HCT116 (cell line): ENCODE measurements at regions not wholly inside any gene's neighbourhood (a gene's known extent, or its start where the extent isn't known, plus 50 kb on each side); places are given as distances from the start of the nearest gene placed in this dataset.

Source experiments
- ATAC-seq: fragments of 200-7000 bp; cut with Tn5 transposase; 2 replicates; pipeline ENCODE4 v1.9.1; 2020; ENCODE audit warnings: mild to moderate bottlenecking, moderate library complexity
- BruUV-seq: library from RNA; stranded (reverse); fragments of 400-500 nt; replicated peaks from 2 replicates; lab custom pipeline; 2021; lab: Mats Ljungman, UMichigan
- CTCF ChIA-PET: fragments of 300-600 bp; sonication (Branson Sonifier 250); formaldehyde crosslinking; loops from one replicate; lab custom pipeline; 2021; ENCODE audit warnings: antibody characterized with exemption; lab: Charles Lee
- POLR2A ChIA-PET: fragments of 300-600, 350-600 bp; sonication (Branson Sonifier 250); formaldehyde crosslinking; loops from one replicate; lab custom pipeline; 2021; ENCODE audit warnings: antibody characterized with exemption; lab: Charles Lee
- RAD21 ChIA-PET, 2 experiments: fragments of 300-600 bp; sonication (Branson Sonifier 250); formaldehyde crosslinking; loops; one replicate each; lab custom pipeline; 2023; ENCODE audit warnings: low total read pairs in 2 of 2; ENCODE audit not compliant: uncharacterized antibody in 2 of 2, unreplicated experiment in 2 of 2, low non-redundant PET in 1 of 2; lab: Charles Lee
- DNase-seq: peaks from one replicate; pipeline ENCODE4 v3.0.0-alpha.2; 2010; ENCODE audit warnings: low read depth, low spot score
- H2AFZ ChIP-seq: fragments of 200-600 bp; shearing (Covaris generic), sonication (generic); 2 replicates; pipeline ENCODE4 v1.6.1; 2017; ENCODE audit warnings: low read depth, mixed run types, mixed read lengths, antibody characterized with exemption, low read length; ENCODE audit not compliant: poor library complexity, severe bottlenecking
- H3K27ac ChIP-seq: 2 replicates; pipeline ENCODE4 v1.5.1; 2012; ENCODE audit warnings: low read depth, low read length
- H3K27me3 ChIP-seq: fragments of 200-600 bp; sonication (generic); 2 replicates; pipeline ENCODE4 v1.6.1; 2016; ENCODE audit warnings: mixed run types, low read length, mixed read lengths; ENCODE audit not compliant: insufficient read depth
- H3K36me3 ChIP-seq, 2 experiments: fragments of 200-500 bp in 1 of 2; fragments of 200-600 bp in 1 of 2; sonication (Bioruptor generic) in 1 of 2; sonication (generic) in 1 of 2; 2 replicates each; pipeline versions ENCODE4 v1.5.1 to v1.6.1; 2014 to 2016; ENCODE audit warnings: low read length in 2 of 2, inconsistent platforms in 1 of 2, mixed read lengths in 1 of 2, mixed run types in 1 of 2; ENCODE audit not compliant: insufficient read depth in 2 of 2, control insufficient read depth in 1 of 2
- H3K4me1 ChIP-seq, 2 experiments: fragments of 200-600 bp in 1 of 2; sonication (generic) in 1 of 2; 2 replicates each; pipeline versions ENCODE4 v1.5.1 to v1.6.1; 2012 to 2017; ENCODE audit warnings: low read length in 2 of 2, inconsistent platforms in 1 of 2, mild to moderate bottlenecking in 1 of 2, mixed read lengths in 1 of 2, mixed run types in 1 of 2, moderate library complexity in 1 of 2; ENCODE audit not compliant: insufficient read depth in 2 of 2, control insufficient read depth in 1 of 2
- H3K4me2 ChIP-seq: fragments of 200-600 bp; sonication (generic); 2 replicates; pipeline ENCODE4 v1.6.1; 2017; ENCODE audit warnings: mixed run types, low read length, mixed read lengths
- H3K4me3 ChIP-seq, 2 experiments: fragments of 200-600 bp in 1 of 2; sonication (generic) in 1 of 2; replicated peaks in 1 of 2; 2 replicates each; pipeline ENCODE4 v1.5.1; 2011 to 2016; ENCODE audit warnings: low read length in 2 of 2, control low read depth in 1 of 2, low read depth in 1 of 2, mild to moderate bottlenecking in 1 of 2, mixed read lengths in 1 of 2, mixed run types in 1 of 2
- H3K79me2 ChIP-seq: fragments of 200-600 bp; sonication (generic); 2 replicates; pipeline ENCODE4 v1.6.1; 2017; ENCODE audit warnings: mild to moderate bottlenecking, mixed run types, low read length, moderate library complexity, mixed read lengths; ENCODE audit not compliant: insufficient read depth
- H3K9ac ChIP-seq: fragments of 200-600 bp; sonication (generic); 2 replicates; pipeline ENCODE4 v1.6.1; 2016; ENCODE audit warnings: low read length, mixed read lengths
- H3K9me2 ChIP-seq: fragments of 200-600 bp; sonication (generic), shearing (Covaris generic); 2 replicates; pipeline ENCODE4 v1.6.1; 2017; ENCODE audit warnings: mixed run types, mild to moderate bottlenecking, moderate library complexity; ENCODE audit not compliant: insufficient read depth
- H3K9me3 ChIP-seq, 2 experiments: fragments of 200-500 bp in 1 of 2; fragments of 200-600 bp in 1 of 2; sonication (Bioruptor generic) in 1 of 2; sonication (generic) in 1 of 2; 2 replicates each; pipeline ENCODE4 v1.6.1; 2014 to 2017; ENCODE audit warnings: low read length in 2 of 2, mixed read lengths in 2 of 2, inconsistent platforms in 1 of 2, low read depth in 1 of 2, mild to moderate bottlenecking in 1 of 2, mixed run types in 1 of 2, moderate library complexity in 1 of 2; ENCODE audit not compliant: control insufficient read depth in 1 of 2, insufficient read depth in 1 of 2
- H4K20me1 ChIP-seq: fragments of 200-600 bp; sonication (generic), shearing (Covaris generic); 2 replicates; pipeline ENCODE4 v1.6.1; 2017; ENCODE audit warnings: mixed run types, mild to moderate bottlenecking, moderate library complexity; ENCODE audit not compliant: insufficient read depth
- ATF3 ChIP-seq: IDR thresholded peaks from 2 replicates; pipeline ENCODE4 v1.6.1; 2012
- CBX3 ChIP-seq: IDR thresholded peaks from 2 replicates; pipeline ENCODE4 v1.6.1; 2012; ENCODE audit warnings: low read depth
- CEBPB ChIP-seq: IDR thresholded peaks from 2 replicates; pipeline ENCODE4 v1.6.1; 2012; ENCODE audit warnings: low read depth
- EZH2phosphoT487 ChIP-seq: fragments of 200-600 bp; IDR thresholded peaks from 2 replicates; pipeline ENCODE4 v1.6.1; 2018; ENCODE audit warnings: antibody characterized with exemption, borderline replicate concordance
- POLR2A ChIP-seq: IDR thresholded peaks from 2 replicates; pipeline ENCODE4 v1.7.0; 2011; ENCODE audit warnings: borderline replicate concordance; ENCODE audit not compliant: insufficient read depth, insufficient read length; ENCODE audit errors: extremely low read depth
- POLR2AphosphoS5 ChIP-seq: IDR thresholded peaks from 2 replicates; pipeline ENCODE4 v1.6.1; 2011; ENCODE audit warnings: mild to moderate bottlenecking, low read depth, low read length, moderate library complexity
- RAD21 ChIP-seq: IDR thresholded peaks from 2 replicates; pipeline ENCODE4 v1.6.1; 2012; ENCODE audit warnings: low read depth, mild to moderate bottlenecking
- SIN3A ChIP-seq: IDR thresholded peaks from 2 replicates; pipeline ENCODE4 v1.6.1; 2012; ENCODE audit warnings: low read depth
- SP1 ChIP-seq: IDR thresholded peaks from 2 replicates; pipeline ENCODE4 v1.6.1; 2012; ENCODE audit warnings: low read depth
- TCF7L2 ChIP-seq: IDR thresholded peaks from 2 replicates; pipeline ENCODE4 v1.7.0; 2011; ENCODE audit warnings: borderline replicate concordance, inconsistent platforms; ENCODE audit not compliant: insufficient read depth, insufficient read length; ENCODE audit errors: extremely low read depth
- YY1 ChIP-seq: IDR thresholded peaks from 2 replicates; pipeline ENCODE4 v1.6.1; 2011; ENCODE audit warnings: low read length, low read depth, moderate library complexity, mild to moderate bottlenecking; ENCODE audit not compliant: insufficient replicate concordance; ENCODE audit errors: extremely low read depth
- intact Hi-C: fragments of 100-400 bp; cut with micrococcal nuclease; formaldehyde crosslinking; loops from 2 replicates; pipeline ENCODE4 v1.10.0; 2022
- TF ChIP-seq, protein P1 (sequence below): IDR thresholded peaks from 2 replicates; pipeline ENCODE4 v1.6.1; 2012; ENCODE audit warnings: low read depth

GRCh38 chr3:148551767-148552260, 145.9 kb upstream of the AGTR1 start (continued):
- no peak for TF ChIP-seq SP1

DNA sequence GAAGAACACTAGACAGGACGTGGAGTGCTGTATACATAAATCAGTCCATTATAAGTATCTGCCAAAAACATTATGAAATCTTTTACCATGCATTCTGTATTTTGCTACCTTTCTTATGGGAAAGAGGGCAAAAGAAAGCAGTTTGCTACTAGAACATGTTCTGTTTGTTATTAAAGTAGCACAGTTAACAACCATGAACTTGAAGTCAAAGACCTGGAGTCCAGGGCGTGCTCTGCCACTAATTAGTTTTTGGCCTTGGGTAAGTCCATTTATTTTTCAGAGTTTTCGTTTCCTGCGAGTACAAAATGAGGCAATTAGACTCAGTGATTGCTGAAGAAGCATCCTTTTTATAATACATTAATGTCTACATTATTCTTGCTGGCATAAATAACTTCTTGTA, 143.3 kb upstream of the AGTR1 start:
- H3K9ac ChIP-seq = no peak overlapping the region
- no TSS peak for BruUV-seq
- no peak overlapping the region for H2AFZ ChIP-seq
- H3K4me1 ChIP-seq = no peaks in the 10 kb centered on the region
- H4K20me1 ChIP-seq = no peaks in the 10 kb centered on the region
- no peaks in the 10 kb centered on the region for H3K36me3 ChIP-seq
- H3K79me2 ChIP-seq = no peaks in the 10 kb centered on the region
- intact Hi-C loops = no loop called here
- RAD21 ChIA-PET = no interaction called here
- no peaks in the 10 kb centered on the region for H3K9me2 ChIP-seq
- no peak for ATAC-seq
- CTCF ChIA-PET = no interaction called here
- no peaks in the 10 kb centered on the region for H3K27me3 ChIP-seq
- TF ChIP-seq POLR2AphosphoS5 (no peak), SIN3A (no peak), EZH2phosphoT487 (no peak), RAD21 (no peak), TCF7L2 (no peak), ATF3 (no peak), CEBPB (no peak), POLR2A (no peak), YY1 (no peak), CBX3 (no peak)
- TF ChIP-seq, protein P1, sequence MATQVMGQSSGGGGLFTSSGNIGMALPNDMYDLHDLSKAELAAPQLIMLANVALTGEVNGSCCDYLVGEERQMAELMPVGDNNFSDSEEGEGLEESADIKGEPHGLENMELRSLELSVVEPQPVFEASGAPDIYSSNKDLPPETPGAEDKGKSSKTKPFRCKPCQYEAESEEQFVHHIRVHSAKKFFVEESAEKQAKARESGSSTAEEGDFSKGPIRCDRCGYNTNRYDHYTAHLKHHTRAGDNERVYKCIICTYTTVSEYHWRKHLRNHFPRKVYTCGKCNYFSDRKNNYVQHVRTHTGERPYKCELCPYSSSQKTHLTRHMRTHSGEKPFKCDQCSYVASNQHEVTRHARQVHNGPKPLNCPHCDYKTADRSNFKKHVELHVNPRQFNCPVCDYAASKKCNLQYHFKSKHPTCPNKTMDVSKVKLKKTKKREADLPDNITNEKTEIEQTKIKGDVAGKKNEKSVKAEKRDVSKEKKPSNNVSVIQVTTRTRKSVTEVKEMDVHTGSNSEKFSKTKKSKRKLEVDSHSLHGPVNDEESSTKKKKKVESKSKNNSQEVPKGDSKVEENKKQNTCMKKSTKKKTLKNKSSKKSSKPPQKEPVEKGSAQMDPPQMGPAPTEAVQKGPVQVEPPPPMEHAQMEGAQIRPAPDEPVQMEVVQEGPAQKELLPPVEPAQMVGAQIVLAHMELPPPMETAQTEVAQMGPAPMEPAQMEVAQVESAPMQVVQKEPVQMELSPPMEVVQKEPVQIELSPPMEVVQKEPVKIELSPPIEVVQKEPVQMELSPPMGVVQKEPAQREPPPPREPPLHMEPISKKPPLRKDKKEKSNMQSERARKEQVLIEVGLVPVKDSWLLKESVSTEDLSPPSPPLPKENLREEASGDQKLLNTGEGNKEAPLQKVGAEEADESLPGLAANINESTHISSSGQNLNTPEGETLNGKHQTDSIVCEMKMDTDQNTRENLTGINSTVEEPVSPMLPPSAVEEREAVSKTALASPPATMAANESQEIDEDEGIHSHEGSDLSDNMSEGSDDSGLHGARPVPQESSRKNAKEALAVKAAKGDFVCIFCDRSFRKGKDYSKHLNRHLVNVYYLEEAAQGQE = no peak
- POLR2A ChIA-PET = no interaction called here
- H3K4me2 ChIP-seq = no peak overlapping the region
- H3K4me3 ChIP-seq = no peak overlapping the region
- H3K9me3 ChIP-seq = no peaks in the 10 kb centered on the region
- H3K27ac ChIP-seq = no peak overlapping the region
- no peak for DNase-seq
